GM21825 (cell line): ENCODE measurements at regions not wholly inside any gene's neighbourhood (a gene's known extent, or its start where the extent isn't known, plus 50 kb on each side); places are given as distances from the start of the nearest gene placed in this dataset.
A peak's percentile ranks its signal among the peaks of the same experiment; 100 is the strongest.

Source experiments
- ATAC-seq: cut with Tn5 transposase; IDR thresholded peaks from one replicate; pipeline ENCODE4 v1.9.1; 2021; ENCODE audit warnings: mild to moderate bottlenecking, moderate library complexity; ENCODE audit not compliant: unreplicated experiment

DNA sequence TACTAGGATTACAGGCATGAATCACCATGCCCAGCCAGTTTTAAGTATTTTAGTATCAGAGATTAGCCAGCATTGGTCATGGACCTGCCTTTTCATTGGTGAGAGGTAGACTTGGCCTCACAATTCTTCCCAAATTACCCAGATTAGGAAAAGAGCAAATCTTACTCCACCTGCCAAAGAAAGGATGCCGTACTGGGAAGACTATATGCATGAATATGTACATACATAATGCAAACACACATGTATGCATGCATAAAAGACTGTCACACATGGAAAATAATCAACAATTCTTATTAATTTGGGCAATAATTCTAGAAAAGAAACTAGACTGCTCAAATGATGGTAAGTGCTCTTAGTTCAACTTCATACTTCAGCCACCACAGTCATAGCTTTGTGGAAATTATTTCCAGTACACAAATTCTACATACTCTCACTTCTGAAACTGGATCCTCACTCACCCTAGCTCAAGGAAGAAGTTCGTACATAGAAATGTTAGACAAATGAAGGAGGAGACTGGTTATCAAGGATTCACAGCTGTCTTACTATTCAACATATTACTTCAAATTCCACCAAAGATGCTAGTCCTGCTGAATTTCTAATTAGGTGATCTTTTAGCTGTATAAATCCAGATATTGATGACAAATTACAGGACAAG, 73.7 kb downstream of the MINAR2 start:
- no peak for ATAC-seq

DNA sequence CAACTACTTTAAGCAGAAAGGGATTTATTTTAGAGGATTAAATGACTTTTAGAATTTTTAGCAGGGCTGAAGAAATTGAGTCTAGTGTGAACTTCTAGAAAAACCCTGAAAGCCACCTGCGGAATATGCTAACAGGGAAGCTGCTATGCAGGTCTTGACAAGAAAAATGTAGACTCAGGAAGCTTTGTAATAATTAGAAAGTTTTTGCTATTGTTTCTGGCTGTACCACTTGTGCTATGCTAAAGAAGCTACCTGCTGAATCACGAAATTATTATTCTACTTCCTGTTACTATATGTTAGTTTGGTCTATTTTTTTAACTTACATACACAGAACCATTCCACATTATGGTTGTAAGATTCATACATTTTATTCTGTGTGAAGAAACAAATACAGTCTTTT, 74.0 kb upstream of the CHSY3 start:
- ATAC-seq: no peak

DNA sequence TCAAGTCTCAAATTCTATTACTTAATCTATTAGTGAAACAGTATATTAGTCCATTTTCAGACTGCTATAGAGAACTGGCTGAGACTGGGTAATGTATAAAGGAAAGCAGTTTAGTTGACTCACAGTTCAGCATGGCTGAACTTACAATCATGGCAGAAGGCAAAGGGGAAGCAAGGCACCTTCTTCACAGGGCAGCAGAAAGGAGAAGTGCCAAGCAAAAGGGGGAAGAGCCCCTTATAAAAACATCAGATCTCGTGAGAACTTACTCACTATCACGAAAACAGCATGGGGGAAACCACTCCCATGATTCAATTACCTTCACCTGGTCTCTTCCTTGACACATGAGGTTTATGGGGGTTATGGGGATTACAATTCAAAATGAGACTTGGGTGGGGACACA, 67.9 kb upstream of the CHSY3 start:
- no peak for ATAC-seq

DNA sequence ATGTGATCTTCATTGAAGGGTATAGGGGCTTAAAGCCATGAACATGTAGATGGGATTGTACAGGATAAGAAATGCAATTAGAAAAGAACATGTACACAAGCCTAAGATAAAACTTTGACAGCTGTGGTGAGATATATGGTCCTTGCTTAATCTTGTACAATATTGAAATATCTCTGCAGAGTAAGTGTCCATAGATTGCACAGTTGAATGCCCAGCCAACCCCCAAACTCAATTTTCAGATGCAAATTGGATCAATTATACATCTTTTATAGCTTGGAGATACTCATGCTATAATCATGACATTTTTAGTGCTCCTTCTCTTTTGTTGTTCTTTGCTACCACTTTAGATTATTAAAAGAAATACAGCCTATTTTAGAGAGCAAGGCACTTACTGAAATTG, 59.5 kb upstream of the CHSY3 start:
- ATAC-seq: no peak

DNA sequence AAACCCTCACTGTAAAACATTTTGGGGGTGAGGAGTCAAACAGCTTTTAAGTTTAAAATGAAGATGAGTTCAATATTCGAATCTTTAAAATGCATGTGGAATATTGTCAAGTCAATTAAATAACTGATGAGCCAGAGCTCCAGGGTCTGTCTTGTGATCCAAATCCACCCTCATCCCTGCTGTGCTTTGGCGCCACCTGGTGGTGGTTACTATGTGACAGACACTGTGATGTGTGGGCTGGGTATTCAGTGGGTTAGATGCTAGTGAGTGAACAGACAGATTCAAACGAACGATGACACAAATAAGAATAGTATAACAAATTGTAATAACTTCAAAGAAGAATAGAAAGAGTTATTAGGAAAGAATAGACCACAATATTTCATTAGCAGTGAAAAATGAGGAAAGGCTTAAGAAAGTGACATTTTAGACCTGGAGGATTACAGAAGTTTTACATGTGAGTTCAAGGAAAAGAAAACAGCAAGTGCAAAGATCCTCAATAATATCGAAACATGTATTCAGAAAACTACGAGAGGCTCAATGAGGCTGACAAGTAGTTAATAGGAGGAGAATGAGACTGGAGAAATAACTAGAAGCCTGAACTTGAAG, 51.4 kb upstream of the CHSY3 start:
- ATAC-seq: peak; percentile 93

DNA sequence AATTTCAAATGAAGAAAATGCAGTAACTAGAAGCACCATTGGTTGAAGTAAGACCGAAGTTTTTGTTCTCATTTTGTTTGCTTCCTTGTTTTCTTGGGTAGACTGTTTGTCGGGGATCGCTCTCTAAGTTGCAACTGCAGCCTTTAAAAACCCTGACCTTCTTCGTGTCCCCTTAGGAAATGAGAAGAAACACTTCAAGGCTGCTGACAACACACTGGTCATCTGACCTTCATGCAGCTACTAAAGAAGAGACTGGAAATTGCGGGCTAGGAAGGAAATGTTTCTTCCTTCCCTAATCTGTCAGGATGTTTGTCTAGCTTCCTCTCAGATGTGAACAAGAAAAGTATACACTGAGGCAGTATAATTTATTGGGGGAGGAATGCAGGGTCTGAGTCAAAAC, 50.7 kb upstream of the CHSY3 start:
- no peak for ATAC-seq
